Heart left ventricle (tissue), 16 donors: ENCODE measurements at regions not wholly inside any gene's neighbourhood (a gene's known extent, or its start where the extent isn't known, plus 50 kb on each side); places are given as distances from the start of the nearest gene placed in this dataset.
A peak's percentile ranks its signal among the peaks of the same experiment; 100 is the strongest.

ENCODE experiments used
- ATAC-seq, 4 donors: fragments of 200-7000 bp; cut with Tn5 transposase; one replicate each; pipeline ENCODE4 v1.9.1; 2020 to 2022; ENCODE audit warnings: moderate library complexity in 4 of 4, mild to moderate bottlenecking in 3 of 4, moderate number of reproducible peaks in 1 of 4
- DNase-seq, 5 donors: peaks; one replicate each; pipeline ENCODE4 v3.0.0-alpha.2; 2020
- H3K27ac ChIP-seq, 12 donors: fragments of 200-600 bp; sonication (generic) in 4 of 12; one replicate each; pipeline versions ENCODE4 v1.5.0 to v1.8.0; 2016 to 2022; ENCODE audit warnings: mild to moderate bottlenecking in 2 of 12
- H3K27me3 ChIP-seq, 9 donors: fragments of 200-600 bp; sonication (generic) in 2 of 9; one replicate each; pipeline versions ENCODE4 v1.5.1 to v1.8.0; 2016 to 2022; ENCODE audit warnings: mild to moderate bottlenecking in 3 of 9
- H3K36me3 ChIP-seq, 9 donors: fragments of 200-600 bp; sonication (generic) in 2 of 9; one replicate each; pipeline versions ENCODE4 v1.5.0 to v1.8.0; 2018 to 2022; ENCODE audit warnings: mild to moderate bottlenecking in 2 of 9
- H3K4me1 ChIP-seq, 12 donors: fragments of 200-600 bp; sonication (generic) in 4 of 12; one replicate each; pipeline versions ENCODE4 v1.5.0 to v1.8.0; 2016 to 2022; ENCODE audit warnings: mild to moderate bottlenecking in 3 of 12
- H3K4me3 ChIP-seq, 12 donors: fragments of 200-600 bp; sonication (generic) in 4 of 12; one replicate each; pipeline versions ENCODE4 v1.5.0 to v1.8.0; 2017 to 2022; ENCODE audit warnings: mild to moderate bottlenecking in 9 of 12, moderate library complexity in 4 of 12
- H3K9me3 ChIP-seq, 12 donors: fragments of 200-600 bp; sonication (generic) in 4 of 12; one replicate each; pipeline versions ENCODE4 v1.5.0 to v1.8.0; 2016 to 2022; ENCODE audit warnings: mild to moderate bottlenecking in 1 of 12
- POLR2A ChIP-seq, 2 donors: fragments of 450-650 bp; IDR thresholded peaks; one replicate each; pipeline ENCODE4 v1.6.1; 2017; ENCODE audit warnings: antibody characterized with exemption in 2 of 2, mild to moderate bottlenecking in 2 of 2, moderate library complexity in 2 of 2
- WGBS, 4 donors: extraction: QIAGEN DNeasy Blood & Tissue Kit in 2 of 4; methylation state at CpG; one replicate each; pipeline versions ENCODE4 v1.1.5 to v1.1.7; 2013 to 2018; 5-methylcytosine and 5-hydroxymethylcytosine counted together
- intact Hi-C, 10 donors: fragments of 100-400 bp; cut with DNase I; formaldehyde crosslinking; loops; one replicate each; pipeline versions ENCODE4 v1.11.1 to v1.14.2; 2022
- TF ChIP-seq, protein P1 (sequence below), 12 donors: fragments of 200-600 bp; sonication (generic) in 4 of 12; IDR thresholded peaks; one replicate each; pipeline versions ENCODE4 v1.5.0 to v1.8.0; 2018 to 2022; ENCODE audit warnings: antibody characterized with exemption in 12 of 12, mild to moderate bottlenecking in 5 of 12
- donor health status: ischemic (EF 13 %, LVEDD 7.1; RV severe dilation, severe dysfunction).
- donor health status: healthy with polysubstance abuse.
- donor health status: DM: no; HTN: yes; CAD: no.
- donor health status: DM: no; HTN: no; CAD: no.
- donor health status: ischemic (EF 25% LVEDD 6.9; RV normal size, moderate dysfunction).
- donor health status: ischemic (EF 25% LVEDD 5.7; RV mildly dilated, moderate dysfunction).
- donor health status: healthy.
- donor health status: DM: yes; HTN: yes; CAD: no.
- donor health status: ischemic (EF 35%, LVEDD 5.7; RV mildly dilated, moderate dysfunction).
- donor health status: nonischemic (EF 11% LVEDD 7.7; RV severe dilation, severe dysfunction).
- donor health status: DM: yes; HTN: yes; CAD: no.
- donor health status: PGD.
- donor health status: ischemic (EF 29% LVEDD 5.4; RV normal size, mild dysfunction).
- donor health status: nonischemic (EF 23%, LVEDD 6.1; RV moderate dilation, normal function).

DNA sequence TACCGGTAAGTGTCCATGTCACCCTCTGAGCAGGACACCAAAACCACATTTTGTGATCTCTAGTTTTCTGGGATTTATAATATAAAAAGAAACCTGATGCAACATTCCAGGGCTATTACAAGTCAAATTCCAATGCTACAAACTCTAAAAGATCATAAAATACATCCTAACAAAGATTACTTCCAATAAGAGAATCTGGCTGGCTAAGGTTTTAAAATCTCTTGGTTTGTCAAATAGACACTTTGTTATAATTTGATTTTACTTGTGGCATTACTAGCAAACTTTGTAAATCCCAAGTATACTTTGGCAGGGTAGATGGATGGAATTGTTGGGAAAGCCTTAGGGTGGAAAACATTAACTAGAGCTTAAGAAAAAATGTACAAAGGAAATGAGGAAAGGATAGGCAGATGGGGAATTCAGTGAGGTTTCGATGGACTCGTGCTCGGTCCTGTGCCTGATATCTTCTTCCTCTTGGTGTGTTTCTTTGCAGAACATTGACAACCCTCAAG, 74.0 kb upstream of the POMP start:
- ATAC-seq (no peak), DNase-seq (no peak)
- Histone ChIP-seq H3K36me3 (no peaks in the 10 kb centered on the region), H3K4me1 (peaks cover 0 to 29% (median 0%) of the 10 kb centered on the region in 12 donors), H3K27ac (no peak overlapping the region), H3K4me3 (no peak overlapping the region), H3K9me3 (no peaks in the 10 kb centered on the region), H3K27me3 (peaks cover 0 to 5% (median 0%) of the 10 kb centered on the region in 9 donors)
- intact Hi-C loops: no loop called here
- WGBS, 4 donors: 60 to 74% (median 66%) methylated on average over 4 of the region's 4 CpGs
- TF ChIP-seq, protein P1, sequence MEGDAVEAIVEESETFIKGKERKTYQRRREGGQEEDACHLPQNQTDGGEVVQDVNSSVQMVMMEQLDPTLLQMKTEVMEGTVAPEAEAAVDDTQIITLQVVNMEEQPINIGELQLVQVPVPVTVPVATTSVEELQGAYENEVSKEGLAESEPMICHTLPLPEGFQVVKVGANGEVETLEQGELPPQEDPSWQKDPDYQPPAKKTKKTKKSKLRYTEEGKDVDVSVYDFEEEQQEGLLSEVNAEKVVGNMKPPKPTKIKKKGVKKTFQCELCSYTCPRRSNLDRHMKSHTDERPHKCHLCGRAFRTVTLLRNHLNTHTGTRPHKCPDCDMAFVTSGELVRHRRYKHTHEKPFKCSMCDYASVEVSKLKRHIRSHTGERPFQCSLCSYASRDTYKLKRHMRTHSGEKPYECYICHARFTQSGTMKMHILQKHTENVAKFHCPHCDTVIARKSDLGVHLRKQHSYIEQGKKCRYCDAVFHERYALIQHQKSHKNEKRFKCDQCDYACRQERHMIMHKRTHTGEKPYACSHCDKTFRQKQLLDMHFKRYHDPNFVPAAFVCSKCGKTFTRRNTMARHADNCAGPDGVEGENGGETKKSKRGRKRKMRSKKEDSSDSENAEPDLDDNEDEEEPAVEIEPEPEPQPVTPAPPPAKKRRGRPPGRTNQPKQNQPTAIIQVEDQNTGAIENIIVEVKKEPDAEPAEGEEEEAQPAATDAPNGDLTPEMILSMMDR (IDR thresholded peaks at IDR 0.05): no peak
- TF ChIP-seq POLR2A (IDR thresholded peaks at IDR 0.05): no peak

DNA sequence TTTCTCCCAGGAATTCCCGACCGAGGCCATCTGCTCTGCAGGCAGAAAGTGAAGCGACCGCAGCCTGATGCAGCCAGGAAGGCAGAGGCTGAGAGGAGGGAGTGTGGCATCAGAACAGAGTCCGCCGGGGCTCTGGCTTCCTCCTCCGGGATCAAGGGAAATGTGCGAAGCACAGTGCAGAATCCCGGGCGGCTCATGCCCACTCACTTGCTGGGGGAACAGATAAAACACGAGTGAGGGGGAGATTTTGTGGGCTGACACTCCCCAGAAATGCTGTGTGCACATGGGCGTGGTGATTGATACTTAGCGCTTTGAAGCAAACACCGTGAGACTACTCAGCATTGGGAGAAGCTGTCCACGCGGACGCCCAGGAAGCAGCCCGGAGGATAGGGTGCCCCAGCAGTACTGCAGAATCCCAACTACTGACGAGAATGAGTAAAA, 75.3 kb upstream of the POMP start:
- H3K36me3 ChIP-seq: no peaks in the 10 kb centered on the region
- ATAC-seq (no peak), DNase-seq (no peak)
- TF ChIP-seq POLR2A (IDR thresholded peaks at IDR 0.05): no peak
- TF ChIP-seq, protein P1 (IDR thresholded peaks at IDR 0.05): no peak
- WGBS, 4 donors: 47 to 57% (median 48%) methylated on average over 19 of the region's 19 CpGs
- H3K9me3 ChIP-seq: no peaks in the 10 kb centered on the region
- peaks cover 0 to 29% (median 0%) of the 10 kb centered on the region in 12 donors for H3K4me1 ChIP-seq
- H3K27me3 ChIP-seq: peaks cover 0 to 5% (median 0%) of the 10 kb centered on the region in 9 donors
- H3K27ac ChIP-seq: no peak overlapping the region
- peak overlapping the region in 1 of 12 donors; percentile 4 for H3K4me3 ChIP-seq
- intact Hi-C loops: no loop called here

DNA sequence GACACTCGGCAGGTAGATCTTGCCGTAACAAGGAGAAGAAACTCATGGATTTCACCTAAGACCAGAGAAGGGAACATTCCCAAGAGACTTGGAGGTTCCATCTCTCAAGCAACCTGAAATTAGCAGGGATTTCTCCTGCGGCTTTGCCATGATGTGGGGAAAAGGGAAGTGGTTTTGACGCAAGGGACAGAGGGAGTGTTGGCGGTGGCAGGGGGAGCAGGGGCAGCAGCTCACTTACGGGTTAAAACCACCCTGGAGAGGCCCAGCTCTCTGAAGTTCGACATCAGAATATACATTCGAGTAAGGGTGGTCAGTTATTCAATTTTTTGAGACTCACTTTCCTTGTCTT, 76.1 kb upstream of the POMP start:
- Histone ChIP-seq H3K27me3 (peaks cover 0 to 5% (median 0%) of the 10 kb centered on the region in 9 donors), H3K4me1 (peaks cover 0 to 23% (median 0%) of the 10 kb centered on the region in 12 donors), H3K9me3 (no peaks in the 10 kb centered on the region), H3K36me3 (no peaks in the 10 kb centered on the region), H3K27ac (no peak overlapping the region), H3K4me3 (no peak overlapping the region)
- TF ChIP-seq, protein P1 (IDR thresholded peaks at IDR 0.05): no peak
- TF ChIP-seq POLR2A (IDR thresholded peaks at IDR 0.05): no peak
- ATAC-seq (no peak), DNase-seq (no peak)
- WGBS, 4 donors: 77 to 87% (median 81%) methylated on average over 8 of the region's 8 CpGs
- intact Hi-C loops: no loop called here

DNA sequence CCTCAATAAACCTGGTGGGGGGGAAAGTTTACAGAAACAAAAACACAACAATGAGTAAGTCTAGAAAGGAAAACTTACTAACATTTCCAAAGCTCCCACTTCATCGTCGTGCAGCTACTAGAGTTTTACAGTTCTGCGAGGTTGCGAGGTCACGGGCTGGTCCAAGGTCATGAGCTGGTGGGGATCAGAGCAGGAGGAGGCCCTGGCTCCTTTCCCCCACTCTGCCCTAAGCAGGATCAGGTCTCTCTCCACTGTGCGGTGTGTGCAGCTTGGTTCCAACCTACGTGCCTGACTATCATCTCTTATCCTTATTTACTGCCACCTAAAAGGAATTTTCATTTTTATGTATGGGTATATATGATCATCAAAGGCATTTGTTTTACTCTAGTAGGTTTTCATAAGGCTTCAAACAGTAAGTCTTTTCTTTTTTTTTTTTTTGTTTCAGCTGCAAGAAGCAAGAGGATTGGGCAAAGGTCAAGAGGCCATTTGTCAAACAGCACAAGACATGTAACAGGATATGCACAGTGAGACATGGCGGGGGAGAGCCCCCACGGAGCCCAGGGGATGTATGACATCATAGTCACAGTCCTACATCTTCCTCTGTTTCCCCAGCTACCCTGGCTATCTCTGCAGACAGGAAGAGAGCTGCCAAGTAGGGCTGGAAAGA, 76.6 kb upstream of the POMP start:
- no peaks in the 10 kb centered on the region for H3K9me3 ChIP-seq
- no peak overlapping the region for H3K4me3 ChIP-seq
- TF ChIP-seq POLR2A (IDR thresholded peaks at IDR 0.05): no peak
- TF ChIP-seq, protein P1 (IDR thresholded peaks at IDR 0.05): no peak
- peak in 1 of 4 donors; percentile 28 for ATAC-seq
- no peaks in the 10 kb centered on the region for H3K36me3 ChIP-seq
- peaks cover 0 to 21% (median 0%) of the 10 kb centered on the region in 12 donors for H3K4me1 ChIP-seq
- H3K27ac ChIP-seq: no peak overlapping the region
- 81 to 83% (median 82%) methylated on average over 9 of the region's 9 CpGs for WGBS, 4 donors
- DNase-seq: no peak
- intact Hi-C loops: no loop called here
- H3K27me3 ChIP-seq: peaks cover 0 to 5% (median 0%) of the 10 kb centered on the region in 9 donors
